ENCODE measurements at regions not wholly inside any gene's neighbourhood (a gene's known extent, or its start where the extent isn't known, plus 50 kb on each side); places are given as distances from the start of the nearest gene placed in this dataset.

DNA sequence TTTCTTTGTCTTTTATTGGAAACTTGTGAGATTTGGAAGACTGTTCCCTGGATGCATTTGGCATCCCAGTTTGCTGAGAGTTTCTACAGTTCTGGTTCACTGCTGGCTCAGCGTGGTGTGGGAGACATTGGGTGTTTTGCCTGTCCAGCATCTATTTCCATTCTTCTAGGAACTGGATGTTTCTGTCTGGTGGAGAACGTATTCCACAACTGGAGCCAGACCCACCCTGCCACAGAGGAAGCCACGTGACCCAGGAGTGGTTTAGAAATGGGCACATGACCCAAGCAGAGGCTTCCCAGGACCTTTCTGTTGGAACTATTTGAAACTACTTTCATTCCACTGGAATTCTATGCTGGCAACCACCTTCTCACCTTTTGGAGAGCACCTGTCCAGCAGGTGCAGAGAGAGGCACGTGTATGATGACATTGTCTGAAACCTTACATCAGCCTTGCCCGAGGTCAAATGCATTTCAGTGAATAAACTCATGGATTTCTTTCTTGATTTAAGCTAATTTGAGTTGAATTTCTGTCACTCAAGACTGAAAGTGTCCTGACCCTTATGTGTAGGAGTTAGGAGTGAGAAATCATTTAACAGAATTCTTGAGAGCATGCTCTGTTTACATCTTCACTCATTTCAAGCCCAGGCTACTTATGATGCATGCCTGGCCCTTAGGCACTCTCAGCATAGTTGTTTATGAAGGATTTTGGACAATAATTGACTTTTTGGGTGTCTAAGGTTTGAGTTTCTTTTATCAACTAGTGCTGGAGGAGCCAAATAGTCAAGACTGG is 121.8 kb downstream of the AKAP11 start:
- 74 to 84% (median 76%) methylated on average over 5 of the region's 5 CpGs for WGBS, 3 donors
- ATAC-seq (no peak), DNase-seq (no peak)
- Histone ChIP-seq H3K4me3 (no peak overlapping the region), H3K4me1 (no peaks in the 10 kb centered on the region), H3K27ac (no peak overlapping the region), H3K36me3 (ENCODE audit: insufficient read depth in 1 of 2, low read depth in 1 of 2) (no peaks in the 10 kb centered on the region), H3K27me3 (ENCODE audit: insufficient read depth in 3 of 3, low read length in 2 of 3) (no peaks in the 10 kb centered on the region), H3K9me3 (no peaks in the 10 kb centered on the region)
- TF ChIP-seq, protein P1, sequence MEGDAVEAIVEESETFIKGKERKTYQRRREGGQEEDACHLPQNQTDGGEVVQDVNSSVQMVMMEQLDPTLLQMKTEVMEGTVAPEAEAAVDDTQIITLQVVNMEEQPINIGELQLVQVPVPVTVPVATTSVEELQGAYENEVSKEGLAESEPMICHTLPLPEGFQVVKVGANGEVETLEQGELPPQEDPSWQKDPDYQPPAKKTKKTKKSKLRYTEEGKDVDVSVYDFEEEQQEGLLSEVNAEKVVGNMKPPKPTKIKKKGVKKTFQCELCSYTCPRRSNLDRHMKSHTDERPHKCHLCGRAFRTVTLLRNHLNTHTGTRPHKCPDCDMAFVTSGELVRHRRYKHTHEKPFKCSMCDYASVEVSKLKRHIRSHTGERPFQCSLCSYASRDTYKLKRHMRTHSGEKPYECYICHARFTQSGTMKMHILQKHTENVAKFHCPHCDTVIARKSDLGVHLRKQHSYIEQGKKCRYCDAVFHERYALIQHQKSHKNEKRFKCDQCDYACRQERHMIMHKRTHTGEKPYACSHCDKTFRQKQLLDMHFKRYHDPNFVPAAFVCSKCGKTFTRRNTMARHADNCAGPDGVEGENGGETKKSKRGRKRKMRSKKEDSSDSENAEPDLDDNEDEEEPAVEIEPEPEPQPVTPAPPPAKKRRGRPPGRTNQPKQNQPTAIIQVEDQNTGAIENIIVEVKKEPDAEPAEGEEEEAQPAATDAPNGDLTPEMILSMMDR (IDR thresholded peaks at IDR 0.05), result no peak
- intact Hi-C loops (cut with DNase I), result no loop called here

DNA sequence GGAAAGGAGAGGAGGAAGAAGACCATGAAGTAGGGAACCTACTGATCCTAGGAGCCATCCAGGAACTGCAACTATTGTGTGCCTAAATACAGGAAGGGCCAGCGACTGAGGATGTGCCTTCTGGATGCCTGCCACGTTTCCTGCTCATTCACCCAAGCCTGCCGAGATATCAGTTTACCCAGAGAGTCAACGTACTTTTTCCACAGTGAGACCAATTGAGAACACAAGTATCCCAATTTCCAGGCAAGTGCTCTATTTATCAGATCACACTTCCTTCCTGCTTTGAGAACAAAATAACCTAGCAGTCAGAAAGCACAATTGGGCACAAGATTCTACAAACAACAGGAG is 122.4 kb downstream of the AKAP11 start:
- TF ChIP-seq, protein P1 (IDR thresholded peaks at IDR 0.05), result no peak
- DNase-seq (no peak), ATAC-seq (no peak)
- intact Hi-C loops (cut with DNase I), result no loop called here
- Histone ChIP-seq H3K27ac (no peak overlapping the region), H3K9me3 (no peaks in the 10 kb centered on the region), H3K36me3 (ENCODE audit: insufficient read depth in 1 of 2, low read depth in 1 of 2) (no peaks in the 10 kb centered on the region), H3K27me3 (ENCODE audit: insufficient read depth in 3 of 3, low read length in 2 of 3) (no peaks in the 10 kb centered on the region), H3K4me1 (no peaks in the 10 kb centered on the region), H3K4me3 (no peak overlapping the region)
- WGBS, 3 donors, result 53 to 56% (median 55%) methylated on average over 4 of the region's 4 CpGs

DNA sequence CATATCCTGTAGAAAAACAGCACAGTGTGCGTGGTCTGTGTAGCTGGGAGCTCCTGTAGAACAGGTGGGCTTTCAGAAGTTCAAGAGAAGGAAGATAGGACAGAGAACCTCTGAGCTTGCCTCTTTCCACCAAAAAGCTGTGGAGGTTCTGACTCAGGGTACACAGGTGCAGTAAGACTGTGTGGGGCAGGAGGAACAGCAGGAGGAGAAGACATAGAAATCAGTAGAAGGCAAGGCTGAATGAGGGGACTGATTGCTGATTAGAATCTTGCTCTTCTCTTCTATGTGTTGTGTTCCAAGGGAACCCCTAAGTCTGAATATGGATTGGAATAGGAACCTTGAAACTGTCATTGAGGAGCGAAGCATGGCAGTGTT is 122.7 kb downstream of the AKAP11 start:
- ATAC-seq (no peak), DNase-seq (no peak)
- WGBS, 3 donors, result 75 to 86% (median 84%) methylated on average over 2 of the region's 2 CpGs
- H3K36me3 ChIP-seq (ENCODE audit: insufficient read depth in 1 of 2, low read depth in 1 of 2), result no peaks in the 10 kb centered on the region
- no peaks in the 10 kb centered on the region for H3K9me3 ChIP-seq
- H3K4me1 ChIP-seq, result no peaks in the 10 kb centered on the region
- no peaks in the 10 kb centered on the region for H3K27me3 ChIP-seq (ENCODE audit: insufficient read depth in 3 of 3, low read length in 2 of 3)
- H3K4me3 ChIP-seq, result no peak overlapping the region
- intact Hi-C loops (cut with DNase I), result no loop called here
- TF ChIP-seq, protein P1 (IDR thresholded peaks at IDR 0.05), result no peak
- H3K27ac ChIP-seq, result no peak overlapping the region

DNA sequence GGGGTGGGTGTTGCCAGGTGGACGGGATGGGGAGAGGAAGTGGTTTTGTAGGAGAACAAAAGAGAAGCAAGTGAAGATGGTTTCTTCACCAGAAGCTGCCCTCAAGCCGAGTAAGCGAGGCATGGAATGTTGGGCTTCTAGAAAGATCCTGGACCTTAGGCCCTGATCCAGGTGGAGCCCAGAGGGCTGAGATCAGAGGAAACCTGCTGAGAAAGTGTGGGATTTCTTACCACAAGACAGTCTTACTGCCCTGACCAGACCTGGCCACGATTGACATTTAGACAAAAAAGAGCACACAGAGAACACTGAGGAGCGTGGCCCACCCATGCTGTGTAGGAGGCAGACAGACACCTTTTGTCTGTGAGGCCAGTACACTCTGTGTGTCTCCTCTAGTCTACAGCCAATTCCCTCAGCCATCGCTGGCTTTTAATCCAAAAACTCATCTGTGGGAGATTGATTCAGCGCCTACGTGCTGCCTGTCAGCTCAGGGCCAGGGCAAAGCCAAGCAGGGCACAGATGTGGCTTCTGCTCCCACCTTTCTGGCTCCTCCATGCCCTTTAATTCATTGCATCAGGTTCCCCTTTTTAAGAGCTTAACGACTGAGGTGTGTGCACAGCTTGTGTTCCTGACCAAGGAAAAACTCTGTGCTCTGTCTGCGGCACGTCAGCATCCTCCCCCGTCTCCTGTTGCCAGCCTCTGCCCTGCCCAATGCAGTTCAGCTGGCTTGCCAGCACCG is 123.3 kb downstream of the AKAP11 start:
- no peak overlapping the region for H3K27ac ChIP-seq
- intact Hi-C loops (cut with DNase I), result no loop called here
- DNase-seq (no peak), ATAC-seq (no peak)
- no peaks in the 10 kb centered on the region for H3K36me3 ChIP-seq (ENCODE audit: insufficient read depth in 1 of 2, low read depth in 1 of 2)
- H3K9me3 ChIP-seq, result no peaks in the 10 kb centered on the region
- no peaks in the 10 kb centered on the region for H3K4me1 ChIP-seq
- no peaks in the 10 kb centered on the region for H3K27me3 ChIP-seq (ENCODE audit: insufficient read depth in 3 of 3, low read length in 2 of 3)
- 79 to 83% (median 82%) methylated on average over 13 of the region's 13 CpGs for WGBS, 3 donors
- H3K4me3 ChIP-seq, result no peak overlapping the region
- TF ChIP-seq, protein P1 (IDR thresholded peaks at IDR 0.05), result no peak

All from psoas muscle (tissue), 7 donors.